PFSK-1 (cell line): ENCODE measurements at regions not wholly inside any gene's neighbourhood (a gene's known extent, or its start where the extent isn't known, plus 50 kb on each side); places are given as distances from the start of the nearest gene placed in this dataset.

ENCODE experiments used
- FOXP2 ChIP-seq: optimal IDR thresholded peaks from 2 replicates; pipeline ENCODE3; 2011; ENCODE audit warnings: borderline replicate concordance, control low read depth, inconsistent platforms; ENCODE audit not compliant: insufficient read depth; ENCODE audit errors: extremely low read length, extremely low read depth
- POLR2AphosphoS5 ChIP-seq: IDR thresholded peaks from 2 replicates; pipeline ENCODE4 v1.6.1; 2012; ENCODE audit warnings: low read depth, mild to moderate bottlenecking, control low read depth, low read length, moderate library complexity
- SIN3A ChIP-seq: IDR thresholded peaks from 2 replicates; pipeline ENCODE4 v1.6.1; 2012; ENCODE audit warnings: mild to moderate bottlenecking, low read length, moderate library complexity, borderline replicate concordance; ENCODE audit not compliant: insufficient read depth
- TAF1 ChIP-seq: IDR thresholded peaks from 2 replicates; pipeline ENCODE4 v1.6.1; 2012; ENCODE audit warnings: low read length, control low read depth, borderline replicate concordance; ENCODE audit not compliant: insufficient read depth
- TF ChIP-seq, protein P1 (sequence below), 2 experiments: IDR thresholded peaks; 2 replicates each; pipeline versions ENCODE4 v1.6.1 to v1.8.0; 2011 to 2012; ENCODE audit warnings: low read depth in 2 of 2, low read length in 2 of 2, control low read depth in 1 of 2, inconsistent platforms in 1 of 2, mild to moderate bottlenecking in 1 of 2, moderate library complexity in 1 of 2; ENCODE audit not compliant: insufficient read depth in 1 of 2

DNA sequence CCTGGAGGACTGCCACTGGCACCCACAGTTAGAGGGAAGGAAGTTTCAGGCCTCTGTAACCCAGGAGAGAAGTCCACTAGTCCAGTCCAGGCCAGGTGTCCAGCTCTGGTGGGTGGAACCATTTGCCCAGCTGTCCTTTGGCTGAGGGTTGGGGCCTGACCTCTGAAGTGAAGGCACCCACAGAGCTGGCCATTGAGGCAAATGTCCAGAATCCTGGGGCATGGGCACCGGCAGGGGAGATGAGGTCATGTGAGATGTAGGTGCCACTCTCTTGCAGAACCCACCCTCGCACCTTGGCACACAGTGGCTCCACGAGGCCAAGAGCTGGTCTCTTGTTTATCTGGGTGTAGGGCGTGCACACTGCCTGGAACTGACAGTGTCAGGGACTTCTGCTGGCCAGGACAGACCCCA is 162.8 kb downstream of the SMAD6 start:
- TF ChIP-seq SIN3A (no peak), POLR2AphosphoS5 (no peak), TAF1 (no peak), FOXP2 (no peak)
- TF ChIP-seq, protein P1, sequence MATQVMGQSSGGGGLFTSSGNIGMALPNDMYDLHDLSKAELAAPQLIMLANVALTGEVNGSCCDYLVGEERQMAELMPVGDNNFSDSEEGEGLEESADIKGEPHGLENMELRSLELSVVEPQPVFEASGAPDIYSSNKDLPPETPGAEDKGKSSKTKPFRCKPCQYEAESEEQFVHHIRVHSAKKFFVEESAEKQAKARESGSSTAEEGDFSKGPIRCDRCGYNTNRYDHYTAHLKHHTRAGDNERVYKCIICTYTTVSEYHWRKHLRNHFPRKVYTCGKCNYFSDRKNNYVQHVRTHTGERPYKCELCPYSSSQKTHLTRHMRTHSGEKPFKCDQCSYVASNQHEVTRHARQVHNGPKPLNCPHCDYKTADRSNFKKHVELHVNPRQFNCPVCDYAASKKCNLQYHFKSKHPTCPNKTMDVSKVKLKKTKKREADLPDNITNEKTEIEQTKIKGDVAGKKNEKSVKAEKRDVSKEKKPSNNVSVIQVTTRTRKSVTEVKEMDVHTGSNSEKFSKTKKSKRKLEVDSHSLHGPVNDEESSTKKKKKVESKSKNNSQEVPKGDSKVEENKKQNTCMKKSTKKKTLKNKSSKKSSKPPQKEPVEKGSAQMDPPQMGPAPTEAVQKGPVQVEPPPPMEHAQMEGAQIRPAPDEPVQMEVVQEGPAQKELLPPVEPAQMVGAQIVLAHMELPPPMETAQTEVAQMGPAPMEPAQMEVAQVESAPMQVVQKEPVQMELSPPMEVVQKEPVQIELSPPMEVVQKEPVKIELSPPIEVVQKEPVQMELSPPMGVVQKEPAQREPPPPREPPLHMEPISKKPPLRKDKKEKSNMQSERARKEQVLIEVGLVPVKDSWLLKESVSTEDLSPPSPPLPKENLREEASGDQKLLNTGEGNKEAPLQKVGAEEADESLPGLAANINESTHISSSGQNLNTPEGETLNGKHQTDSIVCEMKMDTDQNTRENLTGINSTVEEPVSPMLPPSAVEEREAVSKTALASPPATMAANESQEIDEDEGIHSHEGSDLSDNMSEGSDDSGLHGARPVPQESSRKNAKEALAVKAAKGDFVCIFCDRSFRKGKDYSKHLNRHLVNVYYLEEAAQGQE (IDR thresholded peaks at IDR 0.05; ENCODE audit: insufficient read depth in 1 of 2, low read depth in 2 of 2, low read length in 2 of 2), result no peak
